Fibroblast of lung (primary cell): ENCODE measurements at regions not wholly inside any gene's neighbourhood (a gene's known extent, or its start where the extent isn't known, plus 50 kb on each side); places are given as distances from the start of the nearest gene placed in this dataset.

ENCODE experiments used
- DNase-seq, 2 donors: peaks; one replicate each; pipeline versions ENCODE4 v3.0.0 to v3.0.0-alpha.2; 2010; ENCODE audit warnings: low read depth in 2 of 2
- H2AFZ ChIP-seq: 2 replicates; pipeline ENCODE4 v1.5.1; 2012; ENCODE audit warnings: low read length, control low read depth, inconsistent platforms
- H3K27ac ChIP-seq: 2 replicates; pipeline ENCODE4 v1.5.1; 2011; ENCODE audit warnings: low read length, control low read depth; ENCODE audit not compliant: insufficient read depth
- H3K27me3 ChIP-seq: 2 replicates; pipeline ENCODE4 v1.5.1; 2011; ENCODE audit warnings: mild to moderate bottlenecking, low read length; ENCODE audit not compliant: control insufficient read depth, insufficient read depth
- H3K36me3 ChIP-seq: 2 replicates; pipeline ENCODE4 v1.5.1; 2011; ENCODE audit warnings: low read length; ENCODE audit not compliant: control insufficient read depth, insufficient read depth
- H3K4me1 ChIP-seq: 2 replicates; pipeline ENCODE4 v1.5.1; 2011; ENCODE audit warnings: low read length; ENCODE audit not compliant: control insufficient read depth, insufficient read depth; ENCODE audit errors: extremely low read depth
- H3K4me2 ChIP-seq: 2 replicates; pipeline ENCODE4 v1.5.1; 2011; ENCODE audit warnings: low read length, control low read depth; ENCODE audit not compliant: insufficient read depth; ENCODE audit errors: extremely low read depth
- H3K4me3 ChIP-seq, 4 experiments: fragments of 200-600 bp in 1 of 4; sonication (generic) in 1 of 4; replicated peaks in 1 of 4; 2 replicates each; pipeline ENCODE4 v1.5.1; 2011 to 2016; ENCODE audit warnings: low read length in 4 of 4, low read depth in 3 of 4, mild to moderate bottlenecking in 3 of 4, control low read depth in 2 of 4, inconsistent platforms in 1 of 4, mixed read lengths in 1 of 4; ENCODE audit not compliant: insufficient read depth in 1 of 4; ENCODE audit errors: control extremely low read depth in 1 of 4
- H3K79me2 ChIP-seq: 2 replicates; pipeline ENCODE4 v1.5.1; 2012; ENCODE audit warnings: mild to moderate bottlenecking, low read length, inconsistent platforms; ENCODE audit not compliant: control insufficient read depth, insufficient read depth
- H3K9ac ChIP-seq: 2 replicates; pipeline ENCODE4 v1.5.1; 2011; ENCODE audit warnings: mild to moderate bottlenecking, low read length, control low read depth; ENCODE audit not compliant: insufficient read depth
- H3K9me3 ChIP-seq: 2 replicates; pipeline ENCODE4 v1.5.1; 2012; ENCODE audit warnings: low read depth, low read length; ENCODE audit not compliant: control insufficient read depth, insufficient read depth
- H4K20me1 ChIP-seq: 2 replicates; pipeline ENCODE4 v1.5.1; 2011; ENCODE audit warnings: low read length; ENCODE audit not compliant: control insufficient read depth, insufficient read depth; ENCODE audit errors: extremely low read depth
- EZH2 ChIP-seq: IDR thresholded peaks from 2 replicates; pipeline ENCODE4 v1.5.1; 2012; ENCODE audit warnings: low read length, control low read depth, mild to moderate bottlenecking; ENCODE audit errors: missing control alignments
- TF ChIP-seq, protein P1 (sequence below), 2 donors: IDR thresholded peaks in 1 of 2; conservative IDR thresholded peaks in 1 of 2; 1 replicate in 1 of 2; 2 replicates in 1 of 2; pipeline ENCODE4 v1.5.1; 2011 to 2012; ENCODE audit warnings: low read length in 2 of 2, control low read depth in 1 of 2, inconsistent platforms in 1 of 2, low read depth in 1 of 2, mild to moderate bottlenecking in 1 of 2

DNA sequence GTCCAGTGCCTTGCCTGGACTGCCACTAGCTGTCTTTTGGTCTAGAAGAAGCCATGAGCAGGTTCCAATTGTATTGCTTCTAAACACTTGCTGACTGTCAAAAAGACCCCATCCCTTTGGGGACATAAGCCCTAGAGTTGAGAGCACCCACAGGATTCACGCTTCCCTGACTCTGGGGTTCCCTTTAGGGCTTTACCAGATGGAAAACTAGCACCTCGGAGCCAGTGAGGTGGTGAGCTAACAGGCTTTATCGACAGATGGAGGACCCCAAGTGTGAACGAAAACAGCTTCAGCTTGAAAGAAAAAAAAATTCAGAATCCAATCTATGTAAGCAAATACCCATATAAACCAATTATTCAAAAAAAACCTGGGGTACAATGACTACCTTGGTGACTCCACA is 90.8 kb downstream of the NAA11 start:
- Histone ChIP-seq H3K9me3 (no peaks in the 10 kb centered on the region), H3K4me1 (no peaks in the 10 kb centered on the region), H3K36me3 (no peaks in the 10 kb centered on the region), H3K9ac (no peak overlapping the region), H3K27me3 (no peaks in the 10 kb centered on the region), H3K79me2 (no peaks in the 10 kb centered on the region), H3K27ac (no peak overlapping the region), H2AFZ (no peak overlapping the region), H3K4me3 (no peak overlapping the region), H4K20me1 (no peaks in the 10 kb centered on the region), H3K4me2 (no peak overlapping the region)
- DNase-seq = no peak
- TF ChIP-seq, protein P1, sequence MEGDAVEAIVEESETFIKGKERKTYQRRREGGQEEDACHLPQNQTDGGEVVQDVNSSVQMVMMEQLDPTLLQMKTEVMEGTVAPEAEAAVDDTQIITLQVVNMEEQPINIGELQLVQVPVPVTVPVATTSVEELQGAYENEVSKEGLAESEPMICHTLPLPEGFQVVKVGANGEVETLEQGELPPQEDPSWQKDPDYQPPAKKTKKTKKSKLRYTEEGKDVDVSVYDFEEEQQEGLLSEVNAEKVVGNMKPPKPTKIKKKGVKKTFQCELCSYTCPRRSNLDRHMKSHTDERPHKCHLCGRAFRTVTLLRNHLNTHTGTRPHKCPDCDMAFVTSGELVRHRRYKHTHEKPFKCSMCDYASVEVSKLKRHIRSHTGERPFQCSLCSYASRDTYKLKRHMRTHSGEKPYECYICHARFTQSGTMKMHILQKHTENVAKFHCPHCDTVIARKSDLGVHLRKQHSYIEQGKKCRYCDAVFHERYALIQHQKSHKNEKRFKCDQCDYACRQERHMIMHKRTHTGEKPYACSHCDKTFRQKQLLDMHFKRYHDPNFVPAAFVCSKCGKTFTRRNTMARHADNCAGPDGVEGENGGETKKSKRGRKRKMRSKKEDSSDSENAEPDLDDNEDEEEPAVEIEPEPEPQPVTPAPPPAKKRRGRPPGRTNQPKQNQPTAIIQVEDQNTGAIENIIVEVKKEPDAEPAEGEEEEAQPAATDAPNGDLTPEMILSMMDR (conservative IDR thresholded peaks at IDR 0.05 in 1 of 2, IDR thresholded peaks at IDR 0.05 in 1 of 2; ENCODE audit: low read depth in 1 of 2, low read length in 2 of 2) = no peak
- TF ChIP-seq EZH2 = no peak

DNA sequence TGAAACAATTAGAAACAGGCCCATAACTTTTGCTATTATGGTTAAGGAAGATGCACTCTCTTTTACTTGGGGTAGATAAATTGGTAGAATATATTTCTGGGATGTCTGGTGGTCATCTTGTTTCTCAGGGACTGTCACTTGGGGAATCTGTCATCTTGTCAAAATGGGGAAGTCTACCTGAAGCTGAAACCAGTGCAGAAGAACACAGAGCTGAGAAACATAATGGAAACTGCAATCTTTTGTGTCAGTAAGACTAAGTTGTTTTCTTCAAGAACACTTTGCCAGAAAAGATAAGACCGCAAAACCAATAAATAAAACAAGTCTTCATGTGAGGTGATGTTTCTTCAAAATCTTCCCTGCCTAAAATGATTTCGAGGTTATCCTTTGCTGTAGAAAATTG is 92.0 kb downstream of the NAA11 start:
- H3K79me2 ChIP-seq = no peaks in the 10 kb centered on the region
- no peak overlapping the region for H3K4me2 ChIP-seq
- H3K27ac ChIP-seq = no peak overlapping the region
- H3K36me3 ChIP-seq = no peaks in the 10 kb centered on the region
- no peaks in the 10 kb centered on the region for H3K9me3 ChIP-seq
- no peaks in the 10 kb centered on the region for H3K27me3 ChIP-seq
- H2AFZ ChIP-seq = no peak overlapping the region
- no peak overlapping the region for H3K9ac ChIP-seq
- no peaks in the 10 kb centered on the region for H4K20me1 ChIP-seq
- no peak for DNase-seq
- TF ChIP-seq EZH2 = no peak
- TF ChIP-seq, protein P1 (conservative IDR thresholded peaks at IDR 0.05 in 1 of 2, IDR thresholded peaks at IDR 0.05 in 1 of 2; ENCODE audit: low read depth in 1 of 2, low read length in 2 of 2) = no peak
- no peaks in the 10 kb centered on the region for H3K4me1 ChIP-seq
- H3K4me3 ChIP-seq = no peak overlapping the region

DNA sequence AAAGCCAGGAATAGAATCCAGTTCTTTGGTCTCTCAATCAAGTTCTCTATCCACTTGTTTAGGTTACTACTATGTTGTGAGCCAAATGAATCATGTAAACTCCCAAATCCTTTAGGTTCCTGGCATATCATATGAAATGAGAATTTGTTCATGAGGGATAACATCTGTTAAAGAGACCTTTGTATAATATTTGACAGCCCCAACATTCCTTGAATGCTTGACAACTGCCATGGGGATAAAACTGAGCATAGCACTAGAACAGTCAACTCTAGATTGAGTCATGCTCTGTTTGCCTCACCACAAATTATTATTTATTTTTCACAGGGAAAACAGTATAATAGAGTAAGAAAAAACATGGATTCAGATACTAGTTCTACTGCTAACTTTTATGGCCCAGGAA is 93.3 kb downstream of the NAA11 start:
- H3K4me2 ChIP-seq = no peak overlapping the region

More for the DNA sequence above, 93.3 kb downstream of the NAA11 start:
- Histone ChIP-seq H3K27me3 (no peaks in the 10 kb centered on the region), H3K4me1 (no peaks in the 10 kb centered on the region), H3K9ac (no peak overlapping the region), H3K9me3 (no peaks in the 10 kb centered on the region), H2AFZ (no peak overlapping the region), H3K79me2 (no peaks in the 10 kb centered on the region), H4K20me1 (no peaks in the 10 kb centered on the region), H3K36me3 (no peaks in the 10 kb centered on the region), H3K27ac (no peak overlapping the region), H3K4me3 (no peak overlapping the region)
- no peak for TF ChIP-seq EZH2
- TF ChIP-seq, protein P1 (conservative IDR thresholded peaks at IDR 0.05 in 1 of 2, IDR thresholded peaks at IDR 0.05 in 1 of 2; ENCODE audit: low read depth in 1 of 2, low read length in 2 of 2) = no peak
- DNase-seq = peak; percentile 3 to 73
